Hematopoietic multipotent progenitor cell treated with erythropoietin and hydrocortisone succinate and interleukin-3 and kit ligand, for 17 days (in vitro differentiated cells): ENCODE measurements at regions not wholly inside any gene's neighbourhood (a gene's known extent, or its start where the extent isn't known, plus 50 kb on each side); places are given as distances from the start of the nearest gene placed in this dataset.
"Not testable (repeated sequence)": the region's sequence is repeated elsewhere in the genome, so short reads cannot be mapped to it uniquely, and the experiment has no call there.

ENCODE experiments used
- DNase-seq: peaks from one replicate; pipeline ENCODE4 v3.0.0-alpha.2; 2015; ENCODE audit warnings: low spot score

DNA sequence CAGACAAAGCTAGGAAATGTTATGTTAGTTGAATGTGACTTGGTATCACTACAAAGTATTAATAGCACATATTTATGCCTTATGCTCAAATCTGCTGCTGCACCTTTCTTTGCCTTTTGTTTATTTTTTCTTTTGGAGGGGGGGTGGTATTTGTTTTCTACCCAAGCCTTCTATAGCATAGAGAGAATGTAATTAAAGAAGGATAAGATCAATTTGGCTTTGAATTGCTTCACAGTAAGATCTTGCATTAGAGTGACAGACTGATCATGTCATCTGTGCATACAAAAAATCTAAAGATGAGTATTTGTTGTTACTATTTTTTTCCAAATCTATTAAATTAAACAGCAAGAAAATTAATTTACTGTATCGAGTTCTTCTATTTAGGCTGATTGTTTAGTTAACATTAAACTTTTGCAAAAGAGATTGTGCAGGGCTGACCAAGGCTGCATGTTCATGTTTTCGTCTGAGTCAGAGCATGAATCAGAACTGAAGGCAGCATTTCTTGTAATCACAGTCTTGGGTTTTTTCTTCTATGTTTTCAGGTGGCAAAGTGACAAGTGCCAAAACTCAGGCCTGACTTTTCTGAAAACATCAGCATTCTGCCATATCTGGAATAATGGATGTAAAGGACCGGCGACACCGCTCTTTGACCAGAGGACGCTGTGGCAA, 1007.1 kb upstream of the WWC1 start:
- DNase-seq = no peak

DNA sequence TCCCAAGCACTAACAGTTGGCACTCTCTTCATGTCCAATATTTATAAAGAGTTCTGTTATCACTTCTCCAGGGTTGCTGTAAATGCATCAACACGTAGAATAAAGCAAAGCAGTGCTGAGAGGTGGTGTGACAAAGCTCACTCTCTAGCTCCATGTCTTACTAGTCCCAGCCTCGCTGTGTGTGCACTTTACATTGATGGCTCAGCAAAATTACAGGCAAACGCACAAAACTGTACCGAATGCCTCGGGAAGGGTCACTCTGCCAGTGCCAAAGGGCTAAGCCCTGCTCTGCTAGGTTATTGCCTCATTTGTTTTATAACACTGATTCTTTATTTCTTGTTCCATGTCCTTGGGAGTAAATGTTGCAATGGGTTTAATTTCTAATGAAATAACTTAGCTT, 1005.9 kb upstream of the WWC1 start:
- DNase-seq = no peak

DNA sequence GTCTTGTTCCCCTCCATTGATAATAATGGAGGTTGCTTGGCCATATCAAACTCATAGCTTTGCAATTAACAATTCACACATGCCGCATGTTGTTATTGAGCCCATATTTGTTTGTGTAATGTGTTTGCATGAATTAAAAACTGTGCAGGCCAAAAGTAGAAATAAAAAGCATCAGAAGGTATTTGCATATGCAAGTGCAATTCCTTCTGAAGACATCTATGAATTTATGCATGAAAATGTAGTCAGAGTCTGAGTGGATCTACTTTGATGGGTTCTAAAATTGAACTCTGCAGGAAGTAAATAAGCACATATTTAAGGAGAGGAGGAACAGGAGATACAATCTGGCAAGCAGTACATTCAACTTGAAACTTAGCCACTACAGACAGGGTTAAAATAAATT, 1004.6 kb upstream of the WWC1 start:
- no peak for DNase-seq

DNA sequence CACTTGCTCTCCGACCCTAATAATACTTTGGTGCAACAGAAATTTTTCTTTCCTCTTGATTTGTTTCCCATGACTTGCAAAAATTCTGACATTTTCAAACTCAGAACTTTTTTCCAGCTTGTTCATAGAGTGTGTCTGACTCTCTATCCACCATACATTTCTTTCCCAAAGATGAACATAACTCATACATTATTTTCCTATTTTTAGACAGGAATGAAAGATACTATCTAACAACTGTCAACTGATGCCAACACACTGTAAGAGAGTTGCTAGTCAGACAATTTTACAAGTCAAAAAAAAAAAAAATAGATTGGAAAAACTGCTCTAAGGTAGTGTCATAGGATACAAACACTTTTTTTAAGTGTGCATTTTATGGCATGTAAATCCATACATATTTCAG, 1001.0 kb upstream of the WWC1 start:
- no peak for DNase-seq

DNA sequence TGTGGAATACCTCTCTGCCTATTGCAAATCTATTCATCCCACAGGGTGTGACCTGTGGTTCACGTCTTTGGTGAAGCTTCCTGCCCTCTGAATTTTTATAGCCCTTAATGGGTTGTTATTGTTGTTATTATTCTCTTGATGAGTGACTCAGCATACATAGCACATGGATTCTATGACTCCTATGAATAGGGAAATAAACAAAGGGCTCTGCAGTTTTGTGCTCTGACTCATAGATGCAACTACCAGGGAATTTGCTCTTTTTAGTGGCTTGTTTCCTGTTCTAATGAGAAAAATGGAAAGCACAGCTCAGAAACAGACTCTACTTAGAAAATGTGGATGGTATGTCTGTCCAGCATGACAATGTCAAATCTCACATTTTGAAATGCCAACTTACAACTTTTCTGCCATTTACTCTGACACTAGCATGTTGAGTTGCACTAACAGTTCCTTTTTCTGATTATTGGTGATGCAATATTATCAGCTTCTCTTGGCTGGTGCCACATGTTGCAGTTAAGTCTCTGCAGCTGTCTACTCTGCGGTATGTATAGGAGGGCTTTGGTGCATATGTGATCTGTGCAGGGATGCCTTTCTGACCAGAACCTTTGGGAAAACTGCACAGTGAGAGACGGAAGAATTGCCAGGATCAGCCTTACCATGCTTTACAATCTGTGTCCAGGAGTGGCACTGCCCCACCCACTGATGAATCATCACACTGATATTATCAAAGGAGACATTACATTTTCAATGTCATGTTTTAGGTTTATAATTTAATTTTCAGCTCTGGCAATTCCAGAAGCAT, 996.4 kb upstream of the WWC1 start:
- DNase-seq = no peak

DNA sequence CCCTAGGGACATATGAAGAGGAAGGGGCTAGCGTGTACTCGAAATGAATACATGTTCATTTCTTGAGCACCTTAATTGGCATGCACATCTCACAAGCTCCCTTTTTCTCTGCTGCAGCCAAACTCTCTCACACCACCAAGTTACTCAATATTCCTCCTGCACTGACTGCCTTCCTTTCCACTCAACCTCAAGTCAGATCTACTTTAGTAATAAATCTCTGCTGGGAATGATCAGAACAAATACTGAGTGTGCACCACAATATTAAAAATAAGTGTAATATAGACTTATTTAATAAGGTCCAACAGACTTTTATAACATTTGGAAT, 995.8 kb upstream of the WWC1 start:
- DNase-seq = no peak

DNA sequence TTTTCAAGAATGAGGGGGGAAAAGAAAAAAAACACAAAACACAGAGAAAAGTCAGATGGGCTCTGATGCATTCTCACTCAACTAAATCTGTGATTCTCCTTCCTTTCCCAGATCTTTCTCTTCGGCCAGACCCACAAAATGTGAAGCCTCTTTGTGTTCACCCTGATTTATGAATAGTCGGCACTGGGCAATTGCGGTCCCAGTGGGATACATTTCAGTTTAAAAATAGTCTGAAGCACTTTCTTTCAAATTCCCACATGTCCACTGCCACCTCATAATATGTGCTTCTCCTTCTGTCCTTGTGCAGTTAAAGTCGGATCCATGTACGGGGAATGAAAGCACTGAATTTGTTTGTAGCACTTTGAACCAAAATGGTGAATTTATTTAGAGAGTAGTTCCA, 995.4 kb upstream of the WWC1 start:
- no peak for DNase-seq

DNA sequence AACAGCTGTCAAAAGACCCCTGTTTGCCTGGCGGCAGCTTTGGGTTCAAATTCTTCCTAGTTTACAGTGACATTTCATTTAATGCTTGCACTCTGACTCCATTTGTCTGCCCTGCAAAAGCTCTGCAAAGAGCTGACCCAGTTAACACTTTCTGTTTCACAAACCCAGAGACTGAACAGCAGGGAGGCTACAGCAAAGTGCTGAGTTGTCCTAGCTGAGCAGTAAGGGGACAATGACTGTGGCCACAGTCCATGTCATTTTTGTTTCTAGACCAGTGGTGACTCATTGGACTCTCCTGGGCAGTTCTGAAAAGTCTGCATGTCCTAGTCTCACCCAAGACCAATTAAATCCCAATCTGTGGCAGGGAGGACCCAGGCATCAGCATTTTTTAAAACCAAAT, 994.8 kb upstream of the WWC1 start:
- DNase-seq = no peak

DNA sequence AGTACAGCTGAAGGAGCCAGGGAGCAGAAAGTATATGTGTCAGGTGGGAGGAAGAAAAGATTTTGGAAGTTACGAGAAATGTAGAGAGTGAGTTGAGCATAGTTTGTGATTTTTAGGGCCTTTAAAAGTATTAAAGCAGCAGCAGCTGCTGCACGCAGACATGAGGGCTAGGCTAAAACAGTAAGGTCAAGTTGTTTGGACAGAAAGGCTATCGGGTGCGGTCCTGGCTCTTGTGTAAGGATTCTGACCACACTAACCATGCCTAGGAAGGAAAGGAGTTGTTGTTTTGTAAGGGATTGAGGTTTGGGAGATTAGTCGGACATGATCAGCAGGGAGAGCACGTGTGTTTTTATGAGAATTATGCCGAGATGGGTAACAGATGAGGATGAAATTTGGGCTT, 991.6 kb upstream of the WWC1 start:
- not testable (repeated sequence) for DNase-seq

DNA sequence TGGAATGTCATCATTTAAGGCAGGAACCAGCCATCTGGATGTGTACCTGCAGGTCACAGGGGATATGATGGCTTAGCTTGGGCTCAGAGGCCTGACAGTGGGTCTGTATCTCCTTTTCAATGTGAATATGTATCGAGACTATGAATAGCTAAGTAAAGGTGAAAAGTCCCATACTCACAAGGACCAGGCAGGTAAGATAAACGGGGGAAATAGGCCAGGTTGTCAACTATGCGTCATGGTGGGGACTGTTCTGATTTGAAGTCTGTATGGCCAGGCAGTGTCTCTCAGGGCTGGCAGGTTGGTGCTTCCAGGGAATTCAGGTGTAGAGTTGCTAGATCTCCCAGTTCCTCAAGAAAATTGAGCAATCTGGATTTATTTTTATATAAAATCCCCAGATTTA, 987.9 kb upstream of the WWC1 start:
- no peak for DNase-seq

DNA sequence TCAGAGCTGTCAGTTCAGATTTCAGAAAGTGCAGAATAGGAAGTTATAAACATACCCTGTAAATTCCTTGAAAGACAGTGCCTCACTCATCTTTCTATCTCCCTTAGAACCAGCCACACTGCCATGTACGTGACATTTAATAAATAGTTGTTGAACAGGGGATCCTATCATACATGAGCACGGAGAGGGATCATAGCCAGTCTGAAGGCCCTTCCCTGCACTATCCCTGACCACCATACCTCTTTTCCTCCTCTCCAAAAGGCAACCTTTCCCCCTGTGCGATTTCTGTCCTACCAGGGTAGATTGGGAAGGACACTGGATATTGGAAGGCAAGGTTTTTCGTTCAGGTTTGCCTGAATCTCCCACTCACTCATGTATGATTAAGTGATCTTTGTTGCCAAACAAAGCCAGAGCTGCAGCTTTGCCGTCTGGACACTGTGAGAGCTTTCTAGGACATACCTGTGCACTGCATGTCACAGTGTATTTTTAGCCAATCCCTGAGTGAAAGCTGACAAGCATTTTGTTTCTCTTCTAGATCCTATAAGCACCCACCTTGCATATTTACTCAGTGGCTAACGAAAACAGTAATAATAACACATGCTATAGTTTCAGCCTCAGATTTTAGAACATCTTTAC, 986.5 kb upstream of the WWC1 start:
- DNase-seq = no peak

DNA sequence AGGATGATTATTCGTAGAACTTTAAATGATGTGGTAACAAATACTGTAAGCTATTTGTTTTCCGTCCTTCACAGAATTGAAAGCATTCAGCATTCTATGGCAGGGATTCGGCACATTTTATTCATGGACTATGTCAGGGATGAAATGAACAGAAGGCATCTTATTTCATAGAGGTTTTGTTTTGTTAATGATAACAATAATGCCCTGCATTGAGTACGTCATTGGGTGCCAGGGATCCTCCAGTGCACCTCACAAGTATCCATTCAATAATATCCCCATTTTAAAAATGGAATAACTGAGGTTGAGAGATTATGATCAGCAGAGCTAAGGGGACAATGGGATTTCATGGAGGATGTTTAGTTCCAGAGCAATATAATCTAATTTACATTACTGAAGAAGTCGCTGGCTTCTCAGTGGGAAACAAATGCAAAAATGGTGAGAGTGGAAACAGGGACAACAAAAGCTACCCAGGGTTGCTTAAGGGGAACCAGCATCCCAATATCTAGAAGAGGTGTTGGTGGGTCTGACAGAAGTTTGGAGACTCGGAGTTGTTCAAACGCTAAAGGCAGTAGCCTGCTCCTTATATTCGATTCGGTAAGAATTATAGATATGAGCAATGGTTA, 985.7 kb upstream of the WWC1 start:
- no peak for DNase-seq

DNA sequence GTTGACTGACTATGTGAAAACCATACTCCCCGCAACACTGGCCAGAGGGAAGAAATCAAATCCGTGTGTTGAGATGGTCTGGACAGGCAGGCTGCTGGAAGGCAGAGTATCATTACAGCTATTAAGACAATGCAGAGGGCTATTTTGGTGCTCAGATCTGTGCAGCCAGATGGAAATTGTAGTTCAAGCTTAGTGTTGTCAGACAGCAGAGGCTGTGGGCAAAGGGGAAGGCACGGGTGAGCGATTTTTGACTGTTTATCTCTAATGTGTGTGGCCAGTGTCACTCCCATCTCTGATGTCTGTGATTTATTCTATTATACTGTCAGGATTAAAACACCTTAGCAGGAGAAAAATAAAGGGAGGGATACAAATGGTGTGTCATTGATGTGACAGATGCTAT, 984.4 kb upstream of the WWC1 start:
- DNase-seq = no peak

DNA sequence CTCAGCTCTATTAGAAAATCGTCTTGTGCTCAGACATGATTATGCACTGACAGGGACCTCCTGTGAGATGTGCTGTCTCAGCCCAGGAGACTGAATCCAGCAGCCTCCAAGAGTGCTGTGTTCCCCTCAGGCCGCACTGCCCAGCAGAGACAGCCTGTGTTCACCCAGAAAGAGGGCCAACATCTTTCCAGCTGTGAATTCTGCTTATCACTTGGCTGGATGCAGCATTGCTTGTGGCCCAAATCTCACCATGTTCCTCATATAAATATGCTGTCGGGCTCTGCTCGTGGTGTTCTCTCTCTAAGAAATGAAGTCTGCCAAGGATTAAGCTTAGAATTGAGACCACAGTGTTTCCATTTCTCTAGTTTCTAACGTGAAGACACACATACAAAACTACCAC, 983.0 kb upstream of the WWC1 start:
- no peak for DNase-seq

DNA sequence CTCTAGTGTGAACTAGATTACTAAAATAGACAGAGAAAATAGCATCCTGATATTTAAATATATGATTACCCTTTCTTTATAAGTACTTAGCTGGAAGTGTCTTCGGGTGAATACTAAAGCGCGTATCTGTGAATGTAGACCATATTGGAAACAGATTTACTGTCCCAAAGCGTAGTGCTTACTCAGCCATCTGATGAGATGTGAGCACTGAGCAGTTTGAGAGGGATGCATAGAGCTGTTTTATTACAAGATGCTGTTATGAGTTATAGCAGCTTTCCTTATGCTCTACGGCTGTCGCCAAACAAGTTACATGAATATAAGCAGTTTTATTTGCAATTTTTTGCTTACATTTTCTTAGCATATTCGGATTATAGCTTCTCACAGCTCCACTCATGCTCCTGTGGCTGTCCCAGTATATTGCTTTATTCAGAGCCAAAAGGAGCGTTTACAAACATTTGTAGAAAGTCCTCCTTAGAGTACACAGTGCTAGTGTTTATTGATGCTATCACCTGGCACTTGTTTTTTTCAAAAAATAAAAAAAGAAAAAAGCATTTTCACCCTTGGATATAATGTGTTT, 981.4 kb upstream of the WWC1 start:
- DNase-seq = no peak

DNA sequence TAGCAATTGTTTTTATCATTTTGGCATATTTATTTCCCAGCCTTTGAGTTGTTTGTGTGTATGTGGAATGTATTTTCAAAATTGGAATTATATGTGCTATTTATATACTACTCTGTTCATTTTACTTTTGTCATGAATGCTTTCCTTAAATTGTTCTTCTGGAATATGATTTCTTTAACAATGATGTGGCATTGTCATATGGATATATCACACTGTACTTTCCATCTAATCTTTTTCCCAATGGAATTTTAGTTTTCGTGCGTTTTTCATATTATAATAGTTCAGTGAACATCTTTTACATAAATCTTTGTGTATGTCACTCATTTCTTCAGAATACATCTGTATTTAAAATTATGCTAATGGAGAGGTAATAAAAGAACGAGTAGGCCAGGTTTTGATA, 980.1 kb upstream of the WWC1 start:
- no peak for DNase-seq

DNA sequence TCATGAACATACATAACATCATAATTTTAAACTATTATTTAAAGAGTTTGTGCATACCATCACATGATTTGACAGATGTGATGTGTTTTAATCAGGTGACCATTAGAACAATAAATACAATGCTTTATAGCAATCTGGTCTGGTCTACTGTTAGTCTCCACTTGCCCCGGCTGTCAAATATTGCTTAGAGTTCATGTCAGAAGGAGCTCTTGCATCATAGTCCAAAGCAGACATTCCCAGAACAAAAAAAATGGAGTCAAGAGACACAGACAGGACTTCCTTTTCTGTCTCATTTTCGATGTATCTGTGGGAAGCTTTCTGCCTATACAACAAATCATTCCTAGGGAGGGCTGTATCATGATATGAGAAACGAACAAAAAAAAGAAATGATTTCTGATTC, 979.2 kb upstream of the WWC1 start:
- DNase-seq = no peak

DNA sequence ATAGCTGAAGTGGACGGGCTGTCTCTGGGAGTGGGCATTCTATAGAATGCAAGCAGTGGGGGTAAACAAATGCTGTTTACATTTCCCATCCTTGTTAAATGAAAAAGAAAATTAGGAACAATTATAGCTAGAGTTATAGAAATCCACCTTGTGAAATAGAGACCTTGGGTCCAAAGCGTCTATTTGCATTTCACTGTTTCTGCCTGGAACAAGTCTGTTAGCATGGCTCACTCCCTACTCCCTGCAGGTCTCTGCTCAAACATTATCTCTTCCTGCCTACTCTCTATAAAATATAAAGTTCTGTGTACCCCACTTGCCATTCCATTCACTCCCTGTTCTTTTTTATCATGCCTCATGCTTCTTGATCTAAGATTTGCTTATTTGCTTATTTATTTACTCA, 975.7 kb upstream of the WWC1 start:
- DNase-seq = no peak

DNA sequence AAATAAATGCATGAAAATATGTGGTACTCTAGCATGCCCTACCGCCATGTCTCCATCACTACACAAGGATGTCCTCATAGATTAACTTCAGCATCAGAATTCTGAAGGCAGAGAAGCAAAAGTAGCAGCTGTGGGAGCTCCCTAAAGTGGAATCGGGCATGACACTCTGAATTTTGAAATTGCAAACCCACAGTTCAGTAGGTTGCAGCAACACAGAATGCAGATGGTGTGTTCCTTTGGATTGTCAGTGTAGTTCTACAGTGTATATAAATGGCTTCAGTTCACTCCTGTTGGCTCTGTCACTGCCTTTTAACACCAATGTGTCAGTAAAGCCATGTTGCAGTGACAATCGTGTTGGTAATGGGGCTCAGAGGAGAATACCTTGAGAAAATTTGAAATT, 973.6 kb upstream of the WWC1 start:
- no peak for DNase-seq

DNA sequence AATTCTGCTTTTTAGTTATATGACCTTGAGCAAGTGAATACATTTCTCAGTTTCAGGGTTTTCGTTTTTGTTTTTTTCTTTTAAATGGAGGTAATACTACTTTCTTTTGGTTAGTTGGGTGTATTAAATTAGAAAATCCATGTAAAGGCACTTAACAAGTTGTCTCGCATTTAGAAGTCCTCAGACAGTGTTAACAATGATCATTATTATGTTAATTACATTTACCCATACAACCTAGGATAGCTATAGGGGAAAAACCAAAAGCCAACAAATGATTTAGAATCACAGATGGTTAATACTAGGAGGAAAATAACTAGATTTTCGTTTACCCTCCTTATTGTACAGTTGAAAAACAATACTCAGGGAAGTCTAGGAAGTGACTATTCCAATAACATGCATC, 972.2 kb upstream of the WWC1 start:
- DNase-seq = no peak

DNA sequence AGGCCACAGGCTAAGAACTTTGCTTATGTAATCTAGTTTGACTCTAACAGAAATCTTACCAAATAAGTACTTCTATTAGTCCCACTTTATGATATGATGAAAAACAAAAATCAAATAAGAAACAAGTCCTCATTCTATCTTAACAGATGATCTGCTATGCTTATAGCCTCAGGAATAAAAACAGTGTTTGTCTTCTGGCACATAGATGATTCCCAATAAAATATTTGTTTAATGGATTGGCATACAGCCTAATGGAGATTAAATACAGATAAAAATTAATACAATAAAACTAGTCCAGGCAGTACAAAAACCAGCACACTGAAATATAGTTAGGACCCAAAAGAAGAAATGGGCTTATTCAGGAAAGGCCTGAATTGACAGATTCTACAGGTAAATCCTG, 971.4 kb upstream of the WWC1 start:
- no peak for DNase-seq

DNA sequence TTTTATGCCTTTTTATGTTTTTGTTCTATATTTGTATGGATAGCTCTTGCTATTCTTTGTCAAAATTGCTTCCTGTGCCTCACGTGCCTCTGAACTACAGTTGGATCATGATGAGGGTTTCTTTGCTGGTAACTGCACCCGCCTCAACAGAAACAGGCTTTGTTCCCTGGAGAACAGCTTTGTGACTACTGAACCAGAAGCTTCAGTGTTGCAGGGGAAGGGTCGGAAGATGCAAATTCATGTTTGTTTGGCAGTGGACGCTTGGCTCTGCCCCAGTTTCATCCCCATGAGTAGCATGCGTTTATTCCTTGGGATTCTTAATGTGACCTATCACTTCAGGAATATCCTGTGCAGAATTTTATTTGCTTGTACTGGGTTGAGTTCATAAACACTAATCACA, 959.1 kb upstream of the WWC1 start:
- no peak for DNase-seq

DNA sequence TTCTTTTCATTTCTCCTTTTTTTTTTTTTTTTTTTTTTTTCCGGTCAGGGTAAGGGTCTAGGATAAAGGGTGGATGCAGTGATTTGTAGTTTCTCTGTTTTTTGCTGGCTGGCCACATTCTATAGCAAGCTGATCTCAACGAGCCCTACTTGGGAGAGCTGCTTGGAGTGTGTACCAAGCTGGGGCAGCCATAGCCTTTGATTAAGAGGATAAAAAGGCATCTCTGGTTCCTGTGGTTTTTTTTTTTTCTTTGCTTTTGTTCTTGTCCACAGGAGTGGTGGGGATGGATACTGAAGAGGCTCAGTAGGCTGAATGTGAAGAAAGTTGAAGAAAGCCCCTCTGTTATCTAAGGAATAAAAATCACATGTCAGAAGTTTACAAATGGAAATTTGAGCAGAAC, 955.3 kb upstream of the WWC1 start:
- DNase-seq = no peak
